ENCODE measurements at regions not wholly inside any gene's neighbourhood (a gene's known extent, or its start where the extent isn't known, plus 50 kb on each side); places are given as distances from the start of the nearest gene placed in this dataset.

DNA sequence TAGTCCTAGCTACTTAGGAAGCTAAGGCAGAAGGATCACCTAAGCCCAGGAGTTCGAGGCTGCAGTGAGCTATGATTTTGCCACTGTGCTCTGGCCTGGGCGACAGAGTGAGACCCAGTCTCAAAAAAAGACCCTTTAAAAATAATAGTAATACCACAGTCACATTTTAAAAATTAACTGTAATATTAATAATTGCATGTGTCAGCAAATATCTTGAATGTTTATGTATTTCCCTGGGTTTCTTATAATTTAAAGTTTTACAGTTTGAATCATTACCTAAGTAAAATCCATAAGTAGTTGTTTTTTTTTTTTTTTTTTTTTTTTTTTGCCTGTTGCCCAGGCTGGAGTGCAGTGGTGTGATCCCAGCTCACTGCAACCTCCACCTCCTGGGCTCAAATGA lies 69.2 kb downstream of the LYZL2 start:
- DNase-seq (ENCODE audit: low spot score), result no peak
- in situ Hi-C loops (cut with MboI; ENCODE audit: low sequenced_read_pairs, unreplicated experiment), result no loop called here
- no peak for TF ChIP-seq CTCF (IDR thresholded peaks at IDR 0.05; ENCODE audit: borderline replicate concordance, control extremely low read depth, extremely low read depth, insufficient read depth, missing control alignments)

DNA sequence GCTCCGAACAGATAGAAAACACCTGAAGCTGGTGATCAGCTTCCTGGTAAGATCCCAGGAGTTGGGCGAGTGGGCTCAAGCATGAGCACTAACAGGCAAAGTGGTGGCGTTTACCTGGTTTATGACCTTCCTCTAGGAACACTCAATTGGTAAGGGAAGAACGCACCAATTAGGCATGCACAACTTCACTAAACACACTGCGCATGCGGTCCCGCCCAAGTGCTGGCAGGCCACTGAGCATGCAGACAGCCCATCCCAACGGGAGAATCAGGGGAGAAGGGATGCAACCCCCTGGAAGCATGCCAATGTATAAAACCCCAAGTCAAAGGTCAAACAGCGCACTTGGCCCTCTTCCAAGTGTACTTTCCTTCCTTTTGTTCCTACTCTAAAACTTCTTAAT lies 70.4 kb downstream of the LYZL2 start:
- DNase-seq (ENCODE audit: low spot score), result no peak
- in situ Hi-C loops (cut with MboI; ENCODE audit: low sequenced_read_pairs, unreplicated experiment), result no loop called here
- no peak for TF ChIP-seq CTCF (IDR thresholded peaks at IDR 0.05; ENCODE audit: borderline replicate concordance, control extremely low read depth, extremely low read depth, insufficient read depth, missing control alignments)

- TF ChIP-seq CTCF (IDR thresholded peaks at IDR 0.05; ENCODE audit: borderline replicate concordance, control extremely low read depth, extremely low read depth, insufficient read depth, missing control alignments), result no peak
- in situ Hi-C loops (cut with MboI; ENCODE audit: low sequenced_read_pairs, unreplicated experiment), result no loop called here
- DNase-seq (ENCODE audit: low spot score), result no peak
Observed at GRCh38 chr10:30558411-30558810, 71.1 kb downstream of the LYZL2 start.

DNA sequence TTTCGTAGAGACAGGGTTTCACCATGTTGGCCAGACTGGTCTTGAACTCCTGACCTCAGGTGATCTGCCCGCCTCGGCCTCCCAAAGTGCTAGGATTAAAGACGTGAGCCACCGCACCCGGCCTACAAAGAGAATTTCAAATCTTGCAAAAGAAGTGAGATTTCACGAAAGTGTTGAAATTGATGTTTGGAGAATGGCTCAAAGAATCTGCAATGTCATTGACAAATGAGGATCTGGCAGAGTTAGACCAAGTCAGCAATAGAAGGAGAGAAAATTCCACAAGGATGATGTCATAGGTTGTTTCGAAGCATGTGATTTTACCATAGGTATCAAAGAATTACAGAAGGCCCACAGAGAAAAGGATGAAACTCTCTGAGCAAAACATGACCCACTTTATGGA lies 71.7 kb downstream of the LYZL2 start:
- DNase-seq (ENCODE audit: low spot score), result no peak
- no peak for TF ChIP-seq CTCF (IDR thresholded peaks at IDR 0.05; ENCODE audit: borderline replicate concordance, control extremely low read depth, extremely low read depth, insufficient read depth, missing control alignments)
- in situ Hi-C loops (cut with MboI; ENCODE audit: low sequenced_read_pairs, unreplicated experiment), result no loop called here

DNA sequence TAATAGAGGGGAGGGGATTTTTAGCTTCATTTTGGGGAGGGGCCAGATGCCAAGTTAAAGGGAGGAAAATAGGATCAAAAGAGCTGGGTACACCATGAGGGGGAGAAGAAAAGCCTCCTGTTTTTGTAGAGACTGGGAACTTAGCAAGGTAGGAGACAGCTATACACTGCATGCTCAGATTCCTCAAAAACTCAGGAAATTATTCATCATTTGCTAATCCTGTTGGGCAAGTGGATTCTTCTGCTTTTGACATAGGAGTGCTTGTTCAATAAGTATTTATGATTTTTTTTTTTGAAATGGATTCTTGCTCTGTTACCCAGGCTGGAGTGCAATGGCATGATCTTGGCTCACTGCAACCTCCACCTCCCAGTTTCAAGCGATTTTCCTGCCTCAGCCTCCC lies 73.4 kb downstream of the LYZL2 start:
- TF ChIP-seq CTCF (IDR thresholded peaks at IDR 0.05; ENCODE audit: borderline replicate concordance, control extremely low read depth, extremely low read depth, insufficient read depth, missing control alignments), result no peak
- no peak for DNase-seq (ENCODE audit: low spot score)
- in situ Hi-C loops (cut with MboI; ENCODE audit: low sequenced_read_pairs, unreplicated experiment), result no loop called here

- DNase-seq (ENCODE audit: low spot score), result no peak
- in situ Hi-C loops (cut with MboI; ENCODE audit: low sequenced_read_pairs, unreplicated experiment), result no loop called here
- no peak for TF ChIP-seq CTCF (IDR thresholded peaks at IDR 0.05; ENCODE audit: borderline replicate concordance, control extremely low read depth, extremely low read depth, insufficient read depth, missing control alignments)
Observed at GRCh38 chr10:30555465-30555864, 74.1 kb downstream of the LYZL2 start.

- no peak for DNase-seq (ENCODE audit: low spot score)
- no peak for TF ChIP-seq CTCF (IDR thresholded peaks at IDR 0.05; ENCODE audit: borderline replicate concordance, control extremely low read depth, extremely low read depth, insufficient read depth, missing control alignments)
- in situ Hi-C loops (cut with MboI; ENCODE audit: low sequenced_read_pairs, unreplicated experiment), result no loop called here
Observed at GRCh38 chr10:30554440-30554825, 75.1 kb downstream of the LYZL2 start.

Measured in GM13976 (cell line).